Stimulated activated CD8-positive, alpha-beta memory T cell treated with anti-CD3 and anti-CD28 coated beads, Interleukin-2, amount 100 ng/mL, for 1 hour (primary cell): ENCODE measurements at regions not wholly inside any gene's neighbourhood (a gene's known extent, or its start where the extent isn't known, plus 50 kb on each side); places are given as distances from the start of the nearest gene placed in this dataset.
"Not testable (repeated sequence)": the region's sequence is repeated elsewhere in the genome, so short reads cannot be mapped to it uniquely, and the experiment has no call there.

Experiments used
- DNase-seq, 2 donors: peaks; one replicate each; pipeline ENCODE4 v3.0.0-alpha.2; 2020; ENCODE audit warnings: low read depth in 2 of 2

GRCh38 chr11:92026664-92027063 is 198.0 kb upstream of the FAT3 start:
- DNase-seq, result no peak

- DNase-seq, result no peak
Measured at GRCh38 chr11:92024788-92025187, 199.8 kb upstream of the FAT3 start.

DNA sequence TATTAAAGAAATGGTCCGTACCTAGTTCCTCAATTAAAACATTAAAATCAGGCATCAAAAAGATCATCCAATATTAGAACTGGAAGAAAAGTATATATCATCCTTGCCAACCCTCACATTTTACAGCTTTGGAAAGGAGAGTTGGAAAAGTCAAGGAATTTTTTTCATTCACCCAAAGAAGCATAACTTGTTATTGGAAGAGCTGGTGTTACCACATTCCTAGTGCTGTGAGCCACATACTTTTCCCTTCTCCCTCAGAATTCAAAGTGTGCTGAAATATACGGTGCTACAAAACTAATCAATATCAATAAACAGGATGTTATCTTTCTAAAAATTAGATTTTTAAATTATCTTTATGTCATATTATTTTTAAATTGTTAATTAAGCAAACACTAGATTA is 202.1 kb upstream of the FAT3 start:
- no peak for DNase-seq

- DNase-seq, result no peak
Measured at GRCh38 chr11:92018332-92018731, 206.3 kb upstream of the FAT3 start.

- DNase-seq, result no peak
Measured at GRCh38 chr11:92008249-92008648, 216.4 kb upstream of the FAT3 start.

GRCh38 chr11:92002568-92002967 is 222.1 kb upstream of the FAT3 start:
- no peak for DNase-seq

GRCh38 chr11:91998481-91998880 is 226.1 kb upstream of the FAT3 start:
- no peak for DNase-seq

DNA sequence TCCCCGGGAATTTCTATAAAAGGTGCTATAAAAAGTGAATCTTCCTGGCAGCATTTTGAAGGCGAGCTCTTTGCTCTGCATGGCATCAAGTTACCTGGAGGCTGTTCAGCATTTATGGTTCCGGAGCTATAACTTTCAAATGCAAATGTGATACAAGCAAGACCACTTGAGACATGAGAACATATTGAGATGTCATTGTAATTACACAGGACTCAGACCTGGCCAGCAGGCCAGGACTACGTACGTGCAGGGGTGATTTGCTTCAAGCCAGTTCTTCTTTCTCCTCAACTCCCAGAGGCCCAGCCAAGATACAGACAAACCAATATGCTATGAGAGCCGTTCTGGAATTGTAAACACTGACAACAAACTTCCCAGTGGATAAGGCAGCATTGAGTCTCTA is 227.4 kb upstream of the FAT3 start:
- DNase-seq, result no peak

GRCh38 chr11:91996526-91996925 is 228.1 kb upstream of the FAT3 start:
- no peak for DNase-seq

GRCh38 chr11:91988443-91988842 is 236.2 kb upstream of the FAT3 start:
- not testable (repeated sequence) for DNase-seq

GRCh38 chr11:91986218-91986617 is 238.4 kb upstream of the FAT3 start:
- DNase-seq, result no peak

DNA sequence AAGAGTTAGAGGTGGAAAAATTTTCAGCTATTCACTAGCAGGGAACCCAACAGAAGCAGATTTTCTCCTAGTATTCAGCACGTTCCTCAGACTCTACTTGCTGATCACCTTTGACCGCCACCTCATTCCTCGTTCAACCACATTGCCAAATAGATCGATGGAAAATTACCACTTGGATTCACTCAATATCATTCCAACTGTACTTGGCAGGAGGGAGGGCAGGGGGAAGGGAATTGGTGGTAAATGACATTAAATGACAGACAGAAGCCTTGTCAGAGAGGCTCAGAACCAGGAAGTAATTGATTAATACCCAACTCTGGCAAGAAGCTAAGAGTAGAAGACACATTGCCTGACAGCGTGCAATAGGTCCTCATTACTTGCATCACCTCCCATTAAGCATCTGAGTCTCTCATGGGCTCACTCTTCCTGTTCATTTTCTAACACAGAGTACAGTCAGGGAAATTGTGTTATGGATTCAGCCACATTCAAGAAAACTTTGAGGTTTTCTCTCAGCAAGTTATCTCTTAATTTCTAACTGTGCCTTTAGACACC is 240.5 kb upstream of the FAT3 start:
- DNase-seq, result no peak

GRCh38 chr11:91981995-91982394 is 242.6 kb upstream of the FAT3 start:
- no peak for DNase-seq

DNA sequence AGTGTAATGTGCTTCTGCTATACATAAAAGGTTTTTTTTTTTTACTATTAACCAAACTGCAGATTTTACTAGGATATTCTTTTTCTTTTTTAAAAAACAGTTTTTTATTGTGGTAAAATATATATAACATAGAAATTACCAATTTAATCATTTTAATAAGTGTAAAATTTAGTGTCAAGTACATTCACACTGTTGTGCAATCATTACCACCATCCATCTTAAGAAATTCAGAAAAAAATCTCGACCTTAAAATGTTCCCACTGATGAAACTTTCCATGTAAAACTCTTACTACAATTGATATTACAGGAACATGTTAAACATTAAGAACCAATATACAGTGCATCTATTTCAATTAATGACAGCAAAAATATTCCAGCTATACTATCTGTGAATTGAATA is 244.8 kb upstream of the FAT3 start:
- DNase-seq, result no peak

DNA sequence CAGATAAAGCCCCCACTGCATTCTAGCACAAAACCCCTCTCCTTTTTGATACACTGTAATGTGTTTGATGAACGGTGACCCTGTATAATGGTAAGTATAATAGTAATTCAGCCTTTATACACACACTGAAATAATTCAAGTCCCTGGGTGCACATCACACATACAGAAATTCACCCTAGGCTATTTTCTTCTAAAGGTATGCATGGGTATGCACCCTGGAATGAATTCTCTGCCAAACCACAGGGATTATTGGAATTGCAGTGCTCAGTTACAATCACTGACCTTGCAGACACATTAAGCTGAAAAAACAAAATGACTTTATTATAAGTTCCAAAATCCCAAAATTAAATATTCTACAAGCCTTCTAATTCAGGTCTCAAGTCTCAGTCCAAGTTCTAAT is 245.9 kb upstream of the FAT3 start:
- no peak for DNase-seq

DNA sequence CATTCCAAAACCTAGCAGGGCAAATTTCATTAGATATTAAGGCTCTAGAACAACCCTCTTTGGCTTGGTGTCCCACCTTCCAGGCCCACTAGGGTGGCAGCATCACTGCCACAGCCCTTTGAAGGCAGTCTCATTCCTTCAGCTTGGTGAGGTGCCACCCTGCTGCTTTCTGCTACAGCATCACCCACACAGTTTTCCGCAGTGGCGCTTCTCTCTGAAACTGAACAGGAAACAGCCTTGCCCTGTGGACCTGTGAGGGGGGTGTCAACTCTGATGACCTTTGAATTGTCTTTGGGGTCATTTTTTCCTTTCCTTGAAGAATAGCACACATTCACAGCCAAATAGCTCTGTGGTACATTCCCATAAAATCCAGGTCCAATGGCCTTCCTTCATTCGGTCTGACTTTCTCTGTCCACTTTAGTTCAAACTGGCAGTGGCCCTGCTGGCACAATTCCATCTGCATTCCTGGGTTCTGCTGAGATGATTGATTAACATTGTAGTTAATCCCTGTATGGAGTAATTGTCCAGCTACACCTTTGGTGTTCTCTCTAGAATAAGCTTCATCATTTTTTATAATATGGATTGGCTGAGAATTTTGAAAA is 251.9 kb upstream of the FAT3 start:
- DNase-seq, result no peak

DNA sequence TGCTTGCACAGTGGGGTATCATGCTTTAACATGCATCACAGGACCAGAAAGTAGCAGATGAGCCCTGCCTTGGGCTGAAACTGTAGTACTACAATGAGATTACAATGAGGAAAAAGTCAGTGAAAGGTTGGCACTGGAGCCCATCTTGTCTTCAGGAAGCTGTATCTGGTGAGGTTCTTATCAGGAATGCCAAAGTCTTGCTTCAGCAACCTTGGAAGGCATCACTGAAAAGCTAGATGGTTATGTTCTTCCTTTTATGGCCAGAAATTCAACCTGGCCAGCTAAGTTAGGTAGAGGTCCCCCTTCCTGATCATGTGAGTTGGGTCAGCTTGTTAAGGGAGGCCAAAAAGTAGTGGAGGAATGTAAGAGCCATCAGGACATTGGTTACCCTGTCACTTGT is 254.0 kb upstream of the FAT3 start:
- DNase-seq, result no peak

DNA sequence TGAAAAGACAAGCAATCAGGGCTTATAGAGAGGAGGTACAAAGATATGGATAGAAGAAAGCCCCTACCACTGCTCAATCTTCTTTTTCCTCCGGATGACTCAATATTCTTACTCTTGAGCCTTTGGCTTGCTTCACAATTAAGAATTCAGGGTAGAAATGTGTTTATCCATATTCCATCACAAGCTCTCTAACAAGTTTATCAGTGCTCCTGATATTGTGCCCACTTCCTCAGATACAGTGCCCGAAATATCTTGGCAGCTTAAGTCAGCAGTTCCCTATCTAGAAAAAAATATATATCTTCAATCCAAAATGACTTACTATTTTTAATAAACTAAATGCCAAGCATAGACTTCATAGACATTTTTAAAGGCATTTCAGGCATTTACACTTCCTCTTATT is 255.1 kb upstream of the FAT3 start:
- DNase-seq, result no peak

- DNase-seq, result no peak
Measured at GRCh38 chr11:91967691-91968045, 256.9 kb upstream of the FAT3 start.

DNA sequence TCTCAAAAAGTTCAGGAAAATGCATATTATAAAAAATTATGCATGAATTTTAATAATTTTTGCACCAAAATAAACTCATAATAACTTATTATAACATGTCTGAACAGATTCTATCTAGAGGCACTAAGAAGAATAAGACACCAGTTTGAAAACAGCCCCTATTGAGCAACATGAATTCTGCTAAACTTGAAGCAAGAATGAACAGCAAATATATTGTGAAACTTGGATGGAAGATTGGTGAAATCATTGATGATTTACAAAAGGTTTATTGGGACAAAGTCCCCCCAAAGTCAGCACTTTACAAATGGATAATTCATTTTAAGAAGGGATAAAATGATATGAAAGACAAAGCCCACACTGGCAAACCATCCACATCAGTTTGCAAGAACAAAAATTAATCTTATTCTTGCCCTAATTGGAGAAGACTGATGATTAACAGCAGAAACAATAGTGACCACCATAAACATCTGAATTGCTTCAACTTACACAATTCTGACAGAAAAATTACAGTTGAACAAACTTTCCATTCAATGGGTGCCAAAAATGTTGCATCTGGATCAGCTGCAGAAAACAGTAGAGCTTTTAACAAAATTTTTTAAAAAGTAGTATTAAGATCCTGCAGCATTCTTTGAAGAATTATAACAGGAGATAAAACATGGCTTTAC is 257.5 kb upstream of the FAT3 start:
- no peak for DNase-seq

GRCh38 chr11:91966368-91966767 is 258.2 kb upstream of the FAT3 start:
- no peak for DNase-seq

DNA sequence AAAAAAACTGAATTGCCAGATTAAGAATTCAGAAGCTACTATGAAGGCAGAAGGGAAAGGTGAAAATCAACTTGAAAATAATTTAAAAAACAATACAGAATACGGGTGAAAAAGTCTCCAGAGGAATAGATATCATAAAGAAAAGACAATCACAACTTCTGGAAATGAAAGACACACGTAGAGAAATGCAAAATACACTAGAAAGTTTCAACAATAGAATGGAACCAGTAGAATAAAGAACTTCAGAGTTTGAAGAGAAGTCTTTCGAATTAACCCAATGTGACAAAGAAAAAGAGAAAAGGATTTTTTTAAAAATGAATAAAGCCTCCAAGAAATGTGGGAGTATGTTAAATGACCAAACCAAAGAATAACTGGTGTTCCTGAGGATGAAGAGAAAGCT is 263.8 kb upstream of the FAT3 start:
- DNase-seq, result no peak

- DNase-seq, result no peak
Measured at GRCh38 chr11:91959411-91959810, 265.2 kb upstream of the FAT3 start.

- no peak for DNase-seq
Measured at GRCh38 chr11:91956711-91957110, 267.9 kb upstream of the FAT3 start.
